H1 (cell line): ENCODE measurements at regions not wholly inside any gene's neighbourhood (a gene's known extent, or its start where the extent isn't known, plus 50 kb on each side); places are given as distances from the start of the nearest gene placed in this dataset.

Experiments used
- CTCF ChIA-PET: fragments of 300-600 bp; sonication (Branson Sonifier 250); formaldehyde crosslinking; loops from one replicate; lab custom pipeline; 2021; ENCODE audit not compliant: partially characterized antibody; lab: Charles Lee
- POLR2A ChIA-PET: fragments of 300-600 bp; sonication (Branson Sonifier 250); formaldehyde crosslinking; loops from one replicate; lab custom pipeline; 2021; ENCODE audit warnings: inconsistent platforms; ENCODE audit not compliant: partially characterized antibody; lab: Charles Lee
- DNase-seq, 2 experiments: peaks; one replicate each; pipeline versions ENCODE4 v3.0.0 to v3.0.0-alpha.2; 2010 to 2022; ENCODE audit warnings: low spot score in 2 of 2, low read depth in 1 of 2, mixed read lengths in 1 of 2
- FAIRE-seq: peaks from 2 replicates; lab custom pipeline; 2011; peaks lifted over from hg19 to GRCh38; lab: Jason Lieb, UNC
- H2AFZ ChIP-seq: 2 replicates; pipeline ENCODE4 v1.8.1; 2012; ENCODE audit warnings: low read length, inconsistent platforms
- H2AK5ac ChIP-seq: 2 replicates; pipeline ENCODE4 v1.6.1; 2013; ENCODE audit warnings: low read depth, low read length
- H2BK120ac ChIP-seq: replicated peaks from 2 replicates; pipeline ENCODE3; 2013; ENCODE audit warnings: low read depth, low read length, inconsistent platforms
- H2BK12ac ChIP-seq: 2 replicates; pipeline ENCODE4 v1.6.1; 2013; ENCODE audit warnings: low read depth, low read length
- H2BK15ac ChIP-seq: 2 replicates; pipeline ENCODE4 v1.6.1; 2013; ENCODE audit warnings: low read length
- H2BK20ac ChIP-seq: 2 replicates; pipeline ENCODE4 v1.6.1; 2013; ENCODE audit warnings: low read length
- H2BK5ac ChIP-seq: 2 replicates; pipeline ENCODE4 v1.6.1; 2013; ENCODE audit warnings: low read depth, low read length
- H3K14ac ChIP-seq: 2 replicates; pipeline ENCODE4 v1.6.1; 2013; ENCODE audit warnings: inconsistent platforms; ENCODE audit not compliant: insufficient read length
- H3K18ac ChIP-seq: 2 replicates; pipeline ENCODE4 v1.6.1; 2013; ENCODE audit warnings: low read length; ENCODE audit errors: extremely low read depth
- H3K23ac ChIP-seq: 2 replicates; pipeline ENCODE4 v1.6.1; 2013; ENCODE audit warnings: inconsistent platforms; ENCODE audit not compliant: insufficient read length
- H3K23me2 ChIP-seq: 2 replicates; pipeline ENCODE4 v1.6.1; 2013; ENCODE audit warnings: low read depth, low read length
- H3K27ac ChIP-seq: 2 replicates; pipeline ENCODE4 v1.6.1; 2011; ENCODE audit warnings: low read depth, low read length, inconsistent platforms
- H3K27me3 ChIP-seq, 4 experiments: replicated peaks in 1 of 4; 1 replicate in 1 of 4; 2 replicates in 3 of 4; pipeline versions ENCODE4 v1.6.1 to v1.8.1; 2011 to 2013; ENCODE audit warnings: low read length in 3 of 4, mild to moderate bottlenecking in 3 of 4, inconsistent platforms in 2 of 4, mixed read lengths in 2 of 4, moderate library complexity in 1 of 4; ENCODE audit not compliant: control insufficient read depth in 3 of 4, insufficient read depth in 3 of 4; ENCODE audit errors: extremely low read depth in 1 of 4
- H3K36me3 ChIP-seq, 4 experiments: 2 replicates each; pipeline versions ENCODE4 v1.6.1 to v1.8.1; 2011 to 2013; ENCODE audit warnings: mild to moderate bottlenecking in 4 of 4, low read length in 3 of 4, moderate library complexity in 2 of 4, control low read depth in 1 of 4, inconsistent platforms in 1 of 4; ENCODE audit not compliant: insufficient read depth in 4 of 4, control insufficient read depth in 2 of 4
- H3K4ac ChIP-seq: replicated peaks from 2 replicates; pipeline ENCODE3; 2013; ENCODE audit warnings: low read length, low read depth, mixed read lengths, inconsistent platforms; ENCODE audit not compliant: insufficient read length
- H3K4me1 ChIP-seq, 4 experiments: replicated peaks in 1 of 4; 1 replicate in 1 of 4; 2 replicates in 3 of 4; pipeline versions ENCODE4 v1.6.1 to v1.8.1; 2011 to 2013; ENCODE audit warnings: low read length in 3 of 4, inconsistent platforms in 2 of 4, mixed read lengths in 1 of 4; ENCODE audit not compliant: insufficient read depth in 4 of 4, control insufficient read depth in 3 of 4
- H3K4me2 ChIP-seq, 2 experiments: 2 replicates each; pipeline versions ENCODE4 v1.6.1 to v1.8.1; 2011 to 2013; ENCODE audit warnings: low read depth in 2 of 2, low read length in 2 of 2, control low read depth in 1 of 2, inconsistent platforms in 1 of 2, mild to moderate bottlenecking in 1 of 2; ENCODE audit not compliant: insufficient read depth in 1 of 2
- H3K4me3 ChIP-seq, 4 experiments: fragments of 200-600, 300-600 bp in 1 of 4; sonication (generic), shearing (Covaris generic), sonication (Bioruptor Twin) in 1 of 4; 2 replicates each; pipeline versions ENCODE4 v1.5.1 to v1.8.1; 2011 to 2016; ENCODE audit warnings: low read length in 4 of 4, low read depth in 3 of 4, control low read depth in 2 of 4, inconsistent platforms in 2 of 4, mild to moderate bottlenecking in 2 of 4, mixed read lengths in 1 of 4, moderate library complexity in 1 of 4; ENCODE audit not compliant: insufficient read depth in 2 of 4; ENCODE audit errors: extremely low read depth in 1 of 4
- H3K56ac ChIP-seq: replicated peaks from 2 replicates; pipeline ENCODE3; 2013; ENCODE audit warnings: low read depth, mild to moderate bottlenecking, mixed read lengths, low read length, inconsistent platforms; ENCODE audit not compliant: insufficient read length
- H3K79me1 ChIP-seq: 2 replicates; pipeline ENCODE4 v1.6.1; 2013; ENCODE audit warnings: low read depth, low read length, control low read depth
- H3K79me2 ChIP-seq, 2 experiments: 2 replicates each; pipeline versions ENCODE4 v1.6.1 to v1.8.1; 2012 to 2013; ENCODE audit warnings: low read length in 2 of 2, mild to moderate bottlenecking in 2 of 2, inconsistent platforms in 1 of 2; ENCODE audit not compliant: insufficient read depth in 2 of 2, control insufficient read depth in 1 of 2
- H3K9ac ChIP-seq, 4 experiments: replicated peaks in 1 of 4; 1 replicate in 1 of 4; 2 replicates in 3 of 4; pipeline versions ENCODE4 v1.6.1 to v1.8.1; 2011 to 2013; ENCODE audit warnings: low read depth in 3 of 4, low read length in 3 of 4, control low read depth in 2 of 4, mild to moderate bottlenecking in 2 of 4, moderate library complexity in 2 of 4, inconsistent platforms in 1 of 4; ENCODE audit errors: extremely low read depth in 1 of 4
- H3K9me3 ChIP-seq, 2 experiments: 2 replicates each; pipeline versions ENCODE4 v1.6.1 to v1.8.1; 2012 to 2013; ENCODE audit warnings: mild to moderate bottlenecking in 2 of 2, moderate library complexity in 2 of 2, control low read depth in 1 of 2, inconsistent platforms in 1 of 2, low read depth in 1 of 2, low read length in 1 of 2, mixed read lengths in 1 of 2; ENCODE audit not compliant: insufficient read depth in 2 of 2
- H4K20me1 ChIP-seq, 2 experiments: replicated peaks in 1 of 2; 2 replicates each; pipeline versions ENCODE3 to v1.8.1; 2011 to 2013; ENCODE audit warnings: inconsistent platforms in 2 of 2, low read length in 2 of 2, mild to moderate bottlenecking in 1 of 2; ENCODE audit not compliant: insufficient read depth in 2 of 2, control insufficient read depth in 1 of 2
- H4K5ac ChIP-seq: 2 replicates; pipeline ENCODE4 v1.6.1; 2013; ENCODE audit warnings: low read length, low read depth, mixed read lengths, inconsistent platforms; ENCODE audit not compliant: insufficient read length
- H4K8ac ChIP-seq: 2 replicates; pipeline ENCODE4 v1.8.0; 2013; ENCODE audit warnings: mild to moderate bottlenecking, moderate library complexity, low read length, inconsistent platforms; ENCODE audit not compliant: insufficient read depth; ENCODE audit errors: extremely low read depth
- H4K91ac ChIP-seq: replicated peaks from 2 replicates; pipeline ENCODE3; 2013; ENCODE audit warnings: low read length, mixed read lengths, inconsistent platforms; ENCODE audit not compliant: insufficient read length
- BACH1 ChIP-seq: IDR thresholded peaks from 2 replicates; pipeline ENCODE4 v1.6.1; 2012; ENCODE audit warnings: low read length, improper control_type of control experiment
- SP2 ChIP-seq: IDR thresholded peaks from 2 replicates; pipeline ENCODE4 v1.6.1; 2012; ENCODE audit warnings: mild to moderate bottlenecking, low read length, inconsistent platforms
- TEAD4 ChIP-seq: IDR thresholded peaks from 2 replicates; pipeline ENCODE4 v1.6.1; 2012; ENCODE audit warnings: low read depth, low read length, inconsistent platforms, mixed read lengths
- WGBS, 2 experiments: shearing (Covaris generic) in 1 of 2; methylation state at CpG; one replicate each; pipeline versions ENCODE4 v1.1.6 to v1.1.7; 2013 to 2015; ENCODE audit warnings: low lambda C conversion rate in 2 of 2, mixed read lengths in 2 of 2, inconsistent platforms in 1 of 2, low coverage in 1 of 2, missing lambda C conversion rate in 1 of 2; ENCODE audit not compliant: insufficient replicate concordance in 2 of 2, insufficient coverage in 1 of 2, insufficient read length in 1 of 2; ENCODE audit errors: extremely low coverage in 1 of 2, missing lambda C conversion rate in 1 of 2; 5-methylcytosine and 5-hydroxymethylcytosine counted together
- TF ChIP-seq, protein P1 (sequence below): IDR thresholded peaks from 2 replicates; pipeline ENCODE4 v1.6.1; 2012; ENCODE audit warnings: inconsistent platforms

DNA sequence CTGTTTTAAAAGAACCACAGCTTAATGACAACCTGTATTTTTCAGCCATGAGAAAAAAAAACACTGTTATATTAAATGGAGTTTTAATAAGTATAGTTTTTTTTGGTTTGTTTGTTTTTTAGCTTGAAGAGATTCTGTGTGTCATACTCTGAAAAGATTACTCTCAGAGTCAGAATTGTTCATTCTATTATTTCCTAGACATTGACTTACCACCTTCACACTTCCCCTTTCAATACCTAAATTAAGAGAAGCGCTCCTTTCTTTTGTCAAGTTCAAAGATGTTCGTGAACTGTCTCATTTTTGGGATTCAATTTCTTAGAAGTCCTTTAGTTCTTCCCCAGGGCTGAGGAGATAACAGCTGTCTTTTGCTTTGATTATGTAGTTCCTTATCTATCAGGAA is 1201.6 kb upstream of the NUDT12 start:
- Histone ChIP-seq H3K79me2 (no peaks in the 10 kb centered on the region), H4K5ac (no peak overlapping the region), H3K4ac (no peak overlapping the region), H4K20me1 (no peaks in the 10 kb centered on the region), H3K4me1 (no peaks in the 10 kb centered on the region), H3K56ac (no peak overlapping the region), H3K18ac (no peak overlapping the region), H3K9me3 (no peaks in the 10 kb centered on the region; a peak in 1 of 4 replicates), H2BK20ac (no peak overlapping the region), H4K8ac (no peak overlapping the region), H3K4me3 (no peak overlapping the region), H2AK5ac (no peak overlapping the region), H3K9ac (no peak overlapping the region), H3K23me2 (no peaks in the 10 kb centered on the region), H3K36me3 (no peaks in the 10 kb centered on the region), H2AFZ (no peak overlapping the region), H3K27ac (no peak overlapping the region), H4K91ac (no peak overlapping the region), H3K14ac (no peak overlapping the region), H2BK120ac (no peak overlapping the region), H2BK15ac (no peak overlapping the region), H2BK5ac (no peak overlapping the region), H3K79me1 (no peaks in the 10 kb centered on the region), H3K27me3 (no peaks in the 10 kb centered on the region), H3K23ac (no peak overlapping the region), H3K4me2 (no peak overlapping the region), H2BK12ac (no peak overlapping the region)
- DNase-seq (no peak), FAIRE-seq (no peak)
- 100% methylated on average over 2 of the region's 2 CpGs; no CpG with 5 or more reads in 1 of the 2 experiments for WGBS, 2 experiments
- POLR2A ChIA-PET = no interaction called here
- CTCF ChIA-PET = interaction anchor here (1.2 kb wide), 1 partner anchor 10 kb away, joined by 3 read pairs; no protein-coding TSS in a partner anchor
- TF ChIP-seq, protein P1, sequence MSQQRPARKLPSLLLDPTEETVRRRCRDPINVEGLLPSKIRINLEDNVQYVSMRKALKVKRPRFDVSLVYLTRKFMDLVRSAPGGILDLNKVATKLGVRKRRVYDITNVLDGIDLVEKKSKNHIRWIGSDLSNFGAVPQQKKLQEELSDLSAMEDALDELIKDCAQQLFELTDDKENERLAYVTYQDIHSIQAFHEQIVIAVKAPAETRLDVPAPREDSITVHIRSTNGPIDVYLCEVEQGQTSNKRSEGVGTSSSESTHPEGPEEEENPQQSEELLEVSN = no peak
- TF ChIP-seq TEAD4 = no peak
- no peak for TF ChIP-seq BACH1
- no peak for TF ChIP-seq SP2
